ENCODE measurements at regions not wholly inside any gene's neighbourhood (a gene's known extent, or its start where the extent isn't known, plus 50 kb on each side); places are given as distances from the start of the nearest gene placed in this dataset.
A peak's percentile ranks its signal among the peaks of the same experiment; 100 is the strongest.
"Not testable (repeated sequence)": the region's sequence is repeated elsewhere in the genome, so short reads cannot be mapped to it uniquely, and the experiment has no call there.

DNA sequence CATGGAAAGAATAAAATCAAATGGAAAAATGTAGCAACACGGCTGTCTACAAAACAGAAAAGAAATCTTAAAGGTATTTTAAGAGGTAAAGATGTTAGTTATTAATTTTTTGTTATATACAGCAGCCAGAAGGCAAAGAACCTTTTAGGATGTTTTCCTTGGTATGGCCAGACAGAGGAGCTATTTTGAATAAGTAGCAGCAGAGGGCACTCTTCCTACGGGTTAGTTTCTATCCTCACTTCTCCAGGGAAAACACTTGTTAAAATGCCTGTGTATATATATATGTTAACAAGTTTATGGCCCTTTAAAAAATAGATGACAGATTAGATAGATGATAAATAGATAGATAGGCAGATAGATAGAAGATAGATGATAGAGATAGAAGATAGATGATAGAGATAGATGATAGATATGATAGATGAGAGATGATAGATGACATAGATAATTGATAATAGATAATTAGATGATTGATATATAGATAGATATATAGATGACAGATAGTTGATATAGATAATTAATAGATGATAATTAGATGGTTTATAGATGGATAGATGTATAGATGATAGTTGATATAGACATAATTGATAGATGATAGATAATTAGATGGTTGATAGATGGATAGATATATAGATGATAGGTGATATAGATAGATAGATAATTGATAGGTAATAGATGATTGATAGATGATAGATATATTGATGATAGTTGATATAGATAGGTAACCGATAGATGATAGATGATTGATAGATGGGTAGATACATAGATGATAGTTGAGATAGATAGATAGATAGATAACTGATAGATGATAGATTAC lies 57.8 kb upstream of the WIPF3 start:
- no peak overlapping the region for H3K9ac ChIP-seq (ENCODE audit: insufficient read depth in 1 of 2, low read length in 2 of 2)
- ATAC-seq (ENCODE audit: insufficient read depth, low FRiP score) (no peak), DNase-seq (peak in 2 of 3 donors; percentile 65 to 66)
- H3K27me3 ChIP-seq (ENCODE audit: control insufficient read depth in 3 of 3, insufficient read depth in 3 of 3, low read length in 2 of 3), result peaks cover 0 to 9% (median 2%) of the 10 kb centered on the region in 3 donors
- H3K27ac ChIP-seq (ENCODE audit: low read depth in 1 of 2, low read length in 1 of 2), result no peak overlapping the region
- TF ChIP-seq, protein P1, sequence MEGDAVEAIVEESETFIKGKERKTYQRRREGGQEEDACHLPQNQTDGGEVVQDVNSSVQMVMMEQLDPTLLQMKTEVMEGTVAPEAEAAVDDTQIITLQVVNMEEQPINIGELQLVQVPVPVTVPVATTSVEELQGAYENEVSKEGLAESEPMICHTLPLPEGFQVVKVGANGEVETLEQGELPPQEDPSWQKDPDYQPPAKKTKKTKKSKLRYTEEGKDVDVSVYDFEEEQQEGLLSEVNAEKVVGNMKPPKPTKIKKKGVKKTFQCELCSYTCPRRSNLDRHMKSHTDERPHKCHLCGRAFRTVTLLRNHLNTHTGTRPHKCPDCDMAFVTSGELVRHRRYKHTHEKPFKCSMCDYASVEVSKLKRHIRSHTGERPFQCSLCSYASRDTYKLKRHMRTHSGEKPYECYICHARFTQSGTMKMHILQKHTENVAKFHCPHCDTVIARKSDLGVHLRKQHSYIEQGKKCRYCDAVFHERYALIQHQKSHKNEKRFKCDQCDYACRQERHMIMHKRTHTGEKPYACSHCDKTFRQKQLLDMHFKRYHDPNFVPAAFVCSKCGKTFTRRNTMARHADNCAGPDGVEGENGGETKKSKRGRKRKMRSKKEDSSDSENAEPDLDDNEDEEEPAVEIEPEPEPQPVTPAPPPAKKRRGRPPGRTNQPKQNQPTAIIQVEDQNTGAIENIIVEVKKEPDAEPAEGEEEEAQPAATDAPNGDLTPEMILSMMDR (IDR thresholded peaks at IDR 0.05; ENCODE audit: control extremely low read depth, extremely low read depth), result peak; percentile 25
- H3K36me3 ChIP-seq (ENCODE audit: control insufficient read depth in 4 of 4, insufficient read depth in 4 of 4, low read length in 4 of 4), result no peaks in the 10 kb centered on the region
- H3K9me3 ChIP-seq (ENCODE audit: control insufficient read depth in 4 of 4, insufficient read depth in 3 of 4, low read length in 3 of 4), result no peaks in the 10 kb centered on the region
- WGBS, 2 donors, result 30 to 34% methylated on average over 3 of the region's 3 CpGs
- no peak overlapping the region for H3K4me3 ChIP-seq
- H3K4me1 ChIP-seq (ENCODE audit: control insufficient read depth in 5 of 5, insufficient read depth in 5 of 5, low read length in 5 of 5), result no peaks in the 10 kb centered on the region

DNA sequence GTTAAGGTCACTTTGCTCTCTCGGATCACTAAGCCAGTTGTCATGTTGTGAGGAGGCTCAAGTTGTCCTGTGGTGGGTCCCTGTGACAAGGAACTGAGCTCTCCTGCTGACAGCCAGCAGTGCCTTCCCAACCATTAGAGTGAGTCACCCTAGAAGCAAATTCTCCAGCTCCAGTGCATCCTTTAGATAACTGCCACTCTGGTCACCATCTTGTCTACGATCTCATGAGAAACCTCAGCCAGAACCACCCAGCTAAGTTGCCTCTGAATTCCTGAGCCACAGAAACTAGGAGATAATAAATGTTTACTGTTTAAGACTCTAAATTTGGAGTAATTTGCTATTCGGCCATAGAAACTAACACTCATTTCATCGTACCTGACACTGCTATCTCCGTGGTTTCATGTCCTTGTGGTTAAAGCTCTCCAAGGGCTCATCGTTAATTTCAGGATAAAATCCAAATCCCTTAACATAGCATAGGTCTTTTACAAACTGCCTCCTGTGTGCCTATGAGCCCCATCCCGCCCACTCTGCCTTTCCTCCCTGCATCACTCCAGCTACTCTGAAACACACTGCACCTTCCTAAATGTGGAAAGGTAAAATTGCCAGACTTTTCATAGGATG lies 56.5 kb upstream of the WIPF3 start:
- Histone ChIP-seq H3K27me3 (ENCODE audit: control insufficient read depth in 3 of 3, insufficient read depth in 3 of 3, low read length in 2 of 3) (peaks cover 0 to 9% (median 2%) of the 10 kb centered on the region in 3 donors), H3K9me3 (ENCODE audit: control insufficient read depth in 4 of 4, insufficient read depth in 3 of 4, low read length in 3 of 4) (no peaks in the 10 kb centered on the region), H3K27ac (ENCODE audit: low read depth in 1 of 2, low read length in 1 of 2) (no peak overlapping the region), H3K4me3 (no peak overlapping the region), H3K9ac (ENCODE audit: insufficient read depth in 1 of 2, low read length in 2 of 2) (no peak overlapping the region), H3K36me3 (ENCODE audit: control insufficient read depth in 4 of 4, insufficient read depth in 4 of 4, low read length in 4 of 4) (no peaks in the 10 kb centered on the region), H3K4me1 (ENCODE audit: control insufficient read depth in 5 of 5, insufficient read depth in 5 of 5, low read length in 5 of 5) (no peaks in the 10 kb centered on the region)
- TF ChIP-seq, protein P1 (IDR thresholded peaks at IDR 0.05; ENCODE audit: control extremely low read depth, extremely low read depth), result no peak
- DNase-seq (no peak), ATAC-seq (ENCODE audit: insufficient read depth, low FRiP score) (no peak)
- 87 to 93% methylated on average over 7 of the region's 7 CpGs for WGBS, 2 donors

DNA sequence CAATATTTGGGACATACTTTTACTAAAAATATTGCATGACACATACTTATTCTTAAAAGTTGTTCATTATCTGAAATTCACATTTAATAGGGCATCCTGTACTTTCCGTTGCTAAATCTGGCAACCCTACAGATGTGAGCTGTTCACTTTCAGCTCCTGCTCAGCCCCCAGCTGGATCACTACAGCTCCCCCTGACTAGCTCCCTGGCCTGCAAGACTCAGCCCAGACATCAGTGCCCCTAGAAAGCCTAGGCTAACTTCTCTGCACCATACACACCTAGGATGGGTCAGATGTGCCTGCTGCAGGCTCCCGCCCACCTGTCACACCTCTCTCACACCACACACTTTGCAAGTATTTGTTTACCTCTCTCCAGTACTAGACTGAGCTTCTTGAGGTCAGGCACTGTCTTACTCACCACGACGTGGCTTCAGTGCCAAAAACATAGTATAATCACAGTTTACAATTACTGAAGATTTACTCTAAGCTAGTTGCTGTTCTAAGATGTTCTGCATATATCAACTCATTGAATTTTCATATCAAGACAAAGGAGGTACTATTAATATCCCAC lies 55.9 kb upstream of the WIPF3 start:
- not testable (repeated sequence) for ATAC-seq (ENCODE audit: insufficient read depth, low FRiP score); H3K36me3 ChIP-seq (ENCODE audit: control insufficient read depth in 4 of 4, insufficient read depth in 4 of 4, low read length in 4 of 4); H3K9ac ChIP-seq (ENCODE audit: insufficient read depth in 1 of 2, low read length in 2 of 2); H3K9me3 ChIP-seq (ENCODE audit: control insufficient read depth in 4 of 4, insufficient read depth in 3 of 4, low read length in 3 of 4); DNase-seq; H3K4me3 ChIP-seq; H3K4me1 ChIP-seq (ENCODE audit: control insufficient read depth in 5 of 5, insufficient read depth in 5 of 5, low read length in 5 of 5); H3K27ac ChIP-seq (ENCODE audit: low read depth in 1 of 2, low read length in 1 of 2)
- WGBS, 2 donors, result 55 to 77% methylated on average over 4 of the region's 4 CpGs
- peaks cover 0 to 15% (median 2%) of the 10 kb centered on the region in 3 donors for H3K27me3 ChIP-seq (ENCODE audit: control insufficient read depth in 3 of 3, insufficient read depth in 3 of 3, low read length in 2 of 3)

DNA sequence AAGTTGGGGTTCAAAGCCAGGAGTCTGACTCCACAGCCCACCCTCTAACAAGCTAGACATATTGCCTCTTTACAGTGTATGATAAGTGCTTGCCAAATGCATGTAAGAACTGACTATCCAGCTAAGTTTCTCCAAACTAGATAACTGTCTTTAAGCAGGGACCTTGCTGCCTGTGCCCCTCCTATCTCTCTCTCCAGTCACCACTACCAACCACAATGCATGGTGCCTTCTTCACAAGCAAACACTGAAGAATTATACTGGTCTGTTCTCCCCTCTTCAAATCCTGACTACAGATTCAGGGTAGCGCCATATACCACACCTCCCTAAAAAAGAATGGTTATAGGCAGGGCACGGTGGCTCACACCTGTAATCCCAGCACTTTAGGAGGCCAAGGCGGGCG lies 55.3 kb upstream of the WIPF3 start:
- H3K9me3 ChIP-seq (ENCODE audit: control insufficient read depth in 4 of 4, insufficient read depth in 3 of 4, low read length in 3 of 4); ATAC-seq (ENCODE audit: insufficient read depth, low FRiP score); H3K36me3 ChIP-seq (ENCODE audit: control insufficient read depth in 4 of 4, insufficient read depth in 4 of 4, low read length in 4 of 4): not testable (repeated sequence)

More for the DNA sequence above, 55.3 kb upstream of the WIPF3 start:
- H3K27ac ChIP-seq (ENCODE audit: low read depth in 1 of 2, low read length in 1 of 2); H3K9ac ChIP-seq (ENCODE audit: insufficient read depth in 1 of 2, low read length in 2 of 2); H3K4me3 ChIP-seq; H3K4me1 ChIP-seq (ENCODE audit: control insufficient read depth in 5 of 5, insufficient read depth in 5 of 5, low read length in 5 of 5); DNase-seq: not testable (repeated sequence)
- WGBS, 2 donors, result 96 to 97% methylated on average over 4 of the region's 4 CpGs
- peaks cover 0 to 21% (median 2%) of the 10 kb centered on the region in 3 donors for H3K27me3 ChIP-seq (ENCODE audit: control insufficient read depth in 3 of 3, insufficient read depth in 3 of 3, low read length in 2 of 3)
